Stimulated activated CD4-positive, alpha-beta T cell treated with anti-CD3 and anti-CD28 coated beads, Interleukin-15, amount 100 ng/mL, for 48 hours (primary cell): ENCODE measurements at regions not wholly inside any gene's neighbourhood (a gene's known extent, or its start where the extent isn't known, plus 50 kb on each side); places are given as distances from the start of the nearest gene placed in this dataset.
"Not testable (repeated sequence)": the region's sequence is repeated elsewhere in the genome, so short reads cannot be mapped to it uniquely, and the experiment has no call there.

Experiments
- DNase-seq, 2 donors: peaks; one replicate each; pipeline ENCODE4 v3.0.0-alpha.2; 2020; ENCODE audit warnings: low read depth in 2 of 2

GRCh38 chr15:59896663-59897074 lies 107.4 kb upstream of the FOXB1 start:
- DNase-seq: no peak

GRCh38 chr15:59894835-59895234 lies 109.3 kb upstream of the FOXB1 start:
- DNase-seq: no peak

- no peak for DNase-seq
Observed at GRCh38 chr15:59892985-59893384, 111.1 kb upstream of the FOXB1 start.

- not testable (repeated sequence) for DNase-seq
Observed at GRCh38 chr15:59887870-59888269, 116.2 kb upstream of the FOXB1 start.

- DNase-seq: no peak
Observed at GRCh38 chr15:59887211-59887610, 116.9 kb upstream of the FOXB1 start.

GRCh38 chr15:59886441-59886840 lies 117.7 kb upstream of the FOXB1 start:
- no peak for DNase-seq

GRCh38 chr15:59885832-59886231 lies 118.3 kb upstream of the FOXB1 start:
- no peak for DNase-seq

GRCh38 chr15:59879506-59880265 lies 124.4 kb upstream of the FOXB1 start:
- DNase-seq: no peak

GRCh38 chr15:59876140-59876539 lies 128.0 kb upstream of the FOXB1 start:
- no peak for DNase-seq

- no peak for DNase-seq
Observed at GRCh38 chr15:59873644-59874272, 130.4 kb upstream of the FOXB1 start.

- no peak for DNase-seq
Observed at GRCh38 chr15:59867086-59867855, 136.8 kb upstream of the FOXB1 start.

- no peak for DNase-seq
Observed at GRCh38 chr15:59866642-59867041, 137.5 kb upstream of the FOXB1 start.

GRCh38 chr15:59862191-59863155 lies 141.6 kb upstream of the FOXB1 start:
- DNase-seq: no peak

- DNase-seq: no peak
Observed at GRCh38 chr15:59847968-59848367, 156.1 kb upstream of the FOXB1 start.

- DNase-seq: no peak
Observed at GRCh38 chr15:59845942-59846499, 156.9 kb upstream of the BNIP2 start.

- no peak for DNase-seq
Observed at GRCh38 chr15:59843609-59844008, 154.5 kb upstream of the BNIP2 start.

- DNase-seq: no peak
Observed at GRCh38 chr15:59841036-59841435, 151.9 kb upstream of the BNIP2 start.

- DNase-seq: no peak
Observed at GRCh38 chr15:59839906-59840305, 150.8 kb upstream of the BNIP2 start.

GRCh38 chr15:59838900-59839299 lies 149.8 kb upstream of the BNIP2 start:
- no peak for DNase-seq

- no peak for DNase-seq
Observed at GRCh38 chr15:59835776-59836175, 146.7 kb upstream of the BNIP2 start.

GRCh38 chr15:59834528-59834927 lies 145.4 kb upstream of the BNIP2 start:
- DNase-seq: no peak
